Loucy (cell line): ENCODE measurements at regions not wholly inside any gene's neighbourhood (a gene's known extent, or its start where the extent isn't known, plus 50 kb on each side); places are given as distances from the start of the nearest gene placed in this dataset.

Source experiments
- H2AFZ ChIP-seq: fragments of 200-600 bp; sonication (generic); 2 replicates; pipeline ENCODE4 v1.6.0; 2016; ENCODE audit warnings: antibody characterized with exemption, mild to moderate bottlenecking, low read length, moderate library complexity
- H3F3A ChIP-seq: fragments of 200-600 bp; 2 replicates; pipeline ENCODE4 v1.6.0; 2016; ENCODE audit warnings: antibody characterized with exemption, low read depth, mild to moderate bottlenecking
- H3K27me3 ChIP-seq: fragments of 200-600 bp; sonication (generic); 2 replicates; pipeline ENCODE4 v1.6.1; 2014; ENCODE audit warnings: low read length, mild to moderate bottlenecking; ENCODE audit not compliant: insufficient read depth, poor library complexity, severe bottlenecking
- H3K36me3 ChIP-seq: fragments of 200-600 bp; sonication (generic); 2 replicates; pipeline ENCODE4 v1.6.1; 2016; ENCODE audit warnings: low read length; ENCODE audit not compliant: insufficient read depth
- H3K4me1 ChIP-seq: fragments of 200-600 bp; sonication (generic); 2 replicates; pipeline ENCODE4 v1.5.1; 2014; ENCODE audit warnings: low read length, mild to moderate bottlenecking; ENCODE audit not compliant: insufficient read depth, poor library complexity, severe bottlenecking
- H3K4me2 ChIP-seq: fragments of 200-600 bp; sonication (generic); 2 replicates; pipeline ENCODE4 v1.6.0; 2014; ENCODE audit warnings: antibody characterized with exemption, low read length, low read depth, mild to moderate bottlenecking; ENCODE audit not compliant: poor library complexity, severe bottlenecking
- H3K4me3 ChIP-seq: fragments of 200-600 bp; sonication (generic); 2 replicates; pipeline ENCODE4 v1.5.1; 2014; ENCODE audit warnings: low read length, mild to moderate bottlenecking, mixed read lengths; ENCODE audit not compliant: poor library complexity, severe bottlenecking
- H3K79me2 ChIP-seq: fragments of 200-600 bp; sonication (generic); 2 replicates; pipeline ENCODE4 v1.6.1; 2014; ENCODE audit warnings: low read length; ENCODE audit not compliant: insufficient read depth
- H3K9ac ChIP-seq: fragments of 200-600 bp; sonication (generic); 2 replicates; pipeline ENCODE4 v1.6.0; 2014; ENCODE audit warnings: mild to moderate bottlenecking, low read depth, low read length, moderate library complexity; ENCODE audit not compliant: poor library complexity, severe bottlenecking
- H3K9me2 ChIP-seq: fragments of 200-600 bp; sonication (generic); replicated peaks from 2 replicates; pipeline ENCODE4 v1.6.1; 2016; ENCODE audit warnings: low read depth, low read length, mixed read lengths
- H3K9me3 ChIP-seq: fragments of 200-600 bp; sonication (generic); 2 replicates; pipeline ENCODE4 v1.6.1; 2014; ENCODE audit warnings: mild to moderate bottlenecking, antibody characterized with exemption, low read length, low read depth; ENCODE audit not compliant: insufficient read depth
- H4K20me1 ChIP-seq: fragments of 200-600 bp; sonication (generic); 2 replicates; pipeline ENCODE4 v1.6.0; 2014; ENCODE audit warnings: antibody characterized with exemption, low read length, mild to moderate bottlenecking; ENCODE audit not compliant: insufficient read depth, poor library complexity, severe bottlenecking
- EZH2phosphoT487 ChIP-seq: fragments of 200-600 bp; IDR thresholded peaks from 2 replicates; pipeline ENCODE4 v1.6.1; 2018; ENCODE audit warnings: antibody characterized with exemption, mild to moderate bottlenecking, moderate library complexity, borderline replicate concordance
- TF ChIP-seq, protein P1 (sequence below): fragments of 200-600 bp; sonication (generic); conservative IDR thresholded peaks from 2 replicates; pipeline ENCODE4 v1.5.1; 2014; ENCODE audit warnings: mild to moderate bottlenecking, antibody characterized with exemption, low read length

DNA sequence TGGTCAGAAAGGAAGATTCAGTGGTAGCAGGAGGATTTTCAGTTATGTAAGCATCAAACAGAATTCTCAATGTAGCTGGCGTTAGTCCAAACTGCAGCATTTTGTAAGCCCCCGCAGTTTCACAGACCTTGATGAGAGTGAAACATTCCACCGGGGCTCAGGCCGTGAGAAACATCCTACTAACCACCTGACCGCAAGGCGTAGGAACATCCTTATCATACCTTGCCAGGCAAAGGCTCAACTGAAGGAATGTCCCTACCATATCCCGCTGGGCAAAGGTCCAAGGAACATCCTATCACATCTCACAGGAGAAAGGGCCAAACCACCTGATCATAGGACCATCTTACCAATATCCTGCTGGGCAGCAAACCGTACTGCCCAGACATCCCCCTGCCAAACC is 624.8 kb upstream of the TMEM132C start:
- no peaks in the 10 kb centered on the region for H3K9me2 ChIP-seq
- no peaks in the 10 kb centered on the region for H3K4me1 ChIP-seq
- no peak overlapping the region for H3K9ac ChIP-seq
- H4K20me1 ChIP-seq = no peaks in the 10 kb centered on the region
- no peaks in the 10 kb centered on the region for H3K27me3 ChIP-seq
- no peak overlapping the region for H2AFZ ChIP-seq
- no peak overlapping the region for H3K4me3 ChIP-seq
- TF ChIP-seq, protein P1, sequence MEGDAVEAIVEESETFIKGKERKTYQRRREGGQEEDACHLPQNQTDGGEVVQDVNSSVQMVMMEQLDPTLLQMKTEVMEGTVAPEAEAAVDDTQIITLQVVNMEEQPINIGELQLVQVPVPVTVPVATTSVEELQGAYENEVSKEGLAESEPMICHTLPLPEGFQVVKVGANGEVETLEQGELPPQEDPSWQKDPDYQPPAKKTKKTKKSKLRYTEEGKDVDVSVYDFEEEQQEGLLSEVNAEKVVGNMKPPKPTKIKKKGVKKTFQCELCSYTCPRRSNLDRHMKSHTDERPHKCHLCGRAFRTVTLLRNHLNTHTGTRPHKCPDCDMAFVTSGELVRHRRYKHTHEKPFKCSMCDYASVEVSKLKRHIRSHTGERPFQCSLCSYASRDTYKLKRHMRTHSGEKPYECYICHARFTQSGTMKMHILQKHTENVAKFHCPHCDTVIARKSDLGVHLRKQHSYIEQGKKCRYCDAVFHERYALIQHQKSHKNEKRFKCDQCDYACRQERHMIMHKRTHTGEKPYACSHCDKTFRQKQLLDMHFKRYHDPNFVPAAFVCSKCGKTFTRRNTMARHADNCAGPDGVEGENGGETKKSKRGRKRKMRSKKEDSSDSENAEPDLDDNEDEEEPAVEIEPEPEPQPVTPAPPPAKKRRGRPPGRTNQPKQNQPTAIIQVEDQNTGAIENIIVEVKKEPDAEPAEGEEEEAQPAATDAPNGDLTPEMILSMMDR = no peak
- TF ChIP-seq EZH2phosphoT487 = no peak
- H3K9me3 ChIP-seq = no peaks in the 10 kb centered on the region
- no peak overlapping the region for H3K4me2 ChIP-seq
- H3F3A ChIP-seq = no peaks in the 10 kb centered on the region
- no peaks in the 10 kb centered on the region for H3K36me3 ChIP-seq
- no peaks in the 10 kb centered on the region for H3K79me2 ChIP-seq

DNA sequence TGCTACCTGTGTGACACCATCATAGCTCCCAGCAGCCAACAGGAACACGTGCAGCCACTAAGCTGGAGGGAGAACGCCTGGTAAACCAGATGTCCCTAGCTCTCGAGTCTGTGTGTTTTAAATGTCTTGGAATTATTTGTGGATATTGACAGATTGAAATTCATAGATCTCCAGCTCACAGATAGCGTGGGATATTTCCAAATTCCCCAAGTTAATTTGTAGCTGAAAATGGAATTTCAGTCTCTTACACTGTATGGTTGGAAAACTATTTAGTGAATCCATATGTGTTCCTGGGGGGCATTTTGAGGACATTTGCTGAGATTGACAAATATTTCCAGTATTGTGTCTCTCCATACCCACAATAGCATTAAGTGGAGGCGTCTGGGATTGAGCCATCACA is 618.6 kb upstream of the TMEM132C start:
- H3F3A ChIP-seq = no peaks in the 10 kb centered on the region
- H4K20me1 ChIP-seq = no peaks in the 10 kb centered on the region
- H3K9me2 ChIP-seq = no peaks in the 10 kb centered on the region
- H3K27me3 ChIP-seq = no peaks in the 10 kb centered on the region
- H3K4me1 ChIP-seq = no peaks in the 10 kb centered on the region
- H3K9ac ChIP-seq = no peak overlapping the region
- H2AFZ ChIP-seq = no peak overlapping the region
- no peak for TF ChIP-seq EZH2phosphoT487
- no peaks in the 10 kb centered on the region for H3K36me3 ChIP-seq
- H3K4me2 ChIP-seq = no peak overlapping the region
- no peaks in the 10 kb centered on the region for H3K79me2 ChIP-seq
- no peak overlapping the region for H3K4me3 ChIP-seq
- H3K9me3 ChIP-seq = no peaks in the 10 kb centered on the region

DNA sequence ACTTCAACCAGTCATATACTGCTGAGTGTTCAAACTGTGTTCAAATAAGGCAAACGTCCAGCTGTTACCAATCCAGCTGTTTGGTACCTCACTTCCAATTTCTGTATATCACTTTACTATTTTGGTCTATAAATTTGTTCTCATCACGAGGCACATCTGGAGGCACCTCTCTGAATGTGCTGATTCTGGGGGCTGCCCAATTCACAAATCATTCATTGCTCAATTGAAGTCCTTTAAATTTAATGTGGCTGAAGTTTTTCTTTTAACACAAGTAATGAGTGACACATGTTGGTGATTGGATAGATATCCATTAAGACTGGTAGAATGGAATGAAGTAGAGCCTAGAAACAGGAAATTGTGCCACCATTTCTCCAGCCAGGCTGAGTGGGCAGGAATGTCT is 617.0 kb upstream of the TMEM132C start:
- no peaks in the 10 kb centered on the region for H3K9me2 ChIP-seq
- TF ChIP-seq, protein P1 = no peak
- no peak for TF ChIP-seq EZH2phosphoT487
- no peak overlapping the region for H3K4me3 ChIP-seq
- H3K9ac ChIP-seq = no peak overlapping the region
- no peaks in the 10 kb centered on the region for H3K79me2 ChIP-seq
- H3K27me3 ChIP-seq = no peaks in the 10 kb centered on the region
- no peaks in the 10 kb centered on the region for H3F3A ChIP-seq
- no peaks in the 10 kb centered on the region for H3K9me3 ChIP-seq
- H3K36me3 ChIP-seq = no peaks in the 10 kb centered on the region
- H2AFZ ChIP-seq = no peak overlapping the region
- H4K20me1 ChIP-seq = no peaks in the 10 kb centered on the region
- H3K4me1 ChIP-seq = no peaks in the 10 kb centered on the region
- H3K4me2 ChIP-seq = no peak overlapping the region

DNA sequence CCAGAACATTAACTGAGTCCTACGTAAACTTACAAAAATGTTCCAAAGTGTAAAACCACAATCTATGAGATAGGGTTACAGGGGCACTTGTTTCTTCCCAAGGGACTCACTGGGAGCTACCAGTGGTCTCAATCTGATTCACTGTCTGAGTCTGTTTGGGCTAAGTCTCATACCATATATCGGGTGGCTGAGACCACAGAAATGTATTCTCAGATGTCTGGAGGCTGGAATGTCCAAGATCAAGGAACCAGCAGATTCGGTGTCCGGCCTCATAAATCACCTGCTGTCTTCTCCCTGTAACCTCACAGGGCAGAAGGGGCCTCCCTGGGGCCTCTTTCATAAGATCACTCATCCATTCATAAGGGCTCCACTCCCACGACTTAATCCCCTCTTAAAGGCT is 616.3 kb upstream of the TMEM132C start:
- H3K9me3 ChIP-seq = no peaks in the 10 kb centered on the region
- TF ChIP-seq, protein P1 = no peak
- no peak for TF ChIP-seq EZH2phosphoT487
- no peaks in the 10 kb centered on the region for H3K36me3 ChIP-seq
- no peaks in the 10 kb centered on the region for H3K4me1 ChIP-seq
- H3K9me2 ChIP-seq = no peaks in the 10 kb centered on the region
- H3K4me3 ChIP-seq = no peak overlapping the region
- H3K4me2 ChIP-seq = no peak overlapping the region
- no peak overlapping the region for H2AFZ ChIP-seq
- no peaks in the 10 kb centered on the region for H3K27me3 ChIP-seq
- no peak overlapping the region for H3K9ac ChIP-seq
- H4K20me1 ChIP-seq = no peaks in the 10 kb centered on the region
- no peaks in the 10 kb centered on the region for H3F3A ChIP-seq
- H3K79me2 ChIP-seq = no peaks in the 10 kb centered on the region
